ENCODE measurements at regions not wholly inside any gene's neighbourhood (a gene's known extent, or its start where the extent isn't known, plus 50 kb on each side); places are given as distances from the start of the nearest gene placed in this dataset.
"Not testable (repeated sequence)": the region's sequence is repeated elsewhere in the genome, so short reads cannot be mapped to it uniquely, and the experiment has no call there.

- no peak for DNase-seq (ENCODE audit: low spot score)
Observed at GRCh38 chr15:100767001-100767825, 112.4 kb upstream of the ALDH1A3 start.

GRCh38 chr15:100768501-100768931 is 111.1 kb upstream of the ALDH1A3 start:
- no peak for DNase-seq (ENCODE audit: low spot score)

- no peak for DNase-seq (ENCODE audit: low spot score)
Observed at GRCh38 chr15:100769043-100769974, 110.3 kb upstream of the ALDH1A3 start.

GRCh38 chr15:100769975-100770340 is 109.7 kb upstream of the ALDH1A3 start:
- no peak for DNase-seq (ENCODE audit: low spot score)

GRCh38 chr15:100770661-100771584 is 108.7 kb upstream of the ALDH1A3 start:
- DNase-seq (ENCODE audit: low spot score): no peak

GRCh38 chr15:100771746-100772145 is 107.9 kb upstream of the ALDH1A3 start:
- DNase-seq (ENCODE audit: low spot score): no peak

- DNase-seq (ENCODE audit: low spot score): no peak
Observed at GRCh38 chr15:100772478-100772877, 107.2 kb upstream of the ALDH1A3 start.

- DNase-seq (ENCODE audit: low spot score): no peak
Observed at GRCh38 chr15:100772892-100773520, 106.6 kb upstream of the ALDH1A3 start.

- not testable (repeated sequence) for DNase-seq (ENCODE audit: low spot score)
Observed at GRCh38 chr15:100774044-100774443, 105.6 kb upstream of the ALDH1A3 start.

- DNase-seq (ENCODE audit: low spot score): no peak
Observed at GRCh38 chr15:100775581-100776185, 103.9 kb upstream of the ALDH1A3 start.

- DNase-seq (ENCODE audit: low spot score): no peak
Observed at GRCh38 chr15:100777821-100778220, 101.8 kb upstream of the ALDH1A3 start.

- DNase-seq (ENCODE audit: low spot score): no peak
Observed at GRCh38 chr15:100778831-100779288, 100.8 kb upstream of the ALDH1A3 start.

- no peak for DNase-seq (ENCODE audit: low spot score)
Observed at GRCh38 chr15:100779331-100780207, 100.1 kb upstream of the ALDH1A3 start.

GRCh38 chr15:100780208-100780800 is 99.3 kb upstream of the ALDH1A3 start:
- no peak for DNase-seq (ENCODE audit: low spot score)

GRCh38 chr15:100781061-100781960 is 98.3 kb upstream of the ALDH1A3 start:
- DNase-seq (ENCODE audit: low spot score): no peak

- no peak for DNase-seq (ENCODE audit: low spot score)
Observed at GRCh38 chr15:100781961-100782530, 97.6 kb upstream of the ALDH1A3 start.

- DNase-seq (ENCODE audit: low spot score): no peak
Observed at GRCh38 chr15:100783291-100783690, 96.3 kb upstream of the ALDH1A3 start.

All from NAMALWA (cell line).